ENCODE measurements at regions not wholly inside any gene's neighbourhood (a gene's known extent, or its start where the extent isn't known, plus 50 kb on each side); places are given as distances from the start of the nearest gene placed in this dataset.
"Not testable (repeated sequence)": the region's sequence is repeated elsewhere in the genome, so short reads cannot be mapped to it uniquely, and the experiment has no call there.

DNA sequence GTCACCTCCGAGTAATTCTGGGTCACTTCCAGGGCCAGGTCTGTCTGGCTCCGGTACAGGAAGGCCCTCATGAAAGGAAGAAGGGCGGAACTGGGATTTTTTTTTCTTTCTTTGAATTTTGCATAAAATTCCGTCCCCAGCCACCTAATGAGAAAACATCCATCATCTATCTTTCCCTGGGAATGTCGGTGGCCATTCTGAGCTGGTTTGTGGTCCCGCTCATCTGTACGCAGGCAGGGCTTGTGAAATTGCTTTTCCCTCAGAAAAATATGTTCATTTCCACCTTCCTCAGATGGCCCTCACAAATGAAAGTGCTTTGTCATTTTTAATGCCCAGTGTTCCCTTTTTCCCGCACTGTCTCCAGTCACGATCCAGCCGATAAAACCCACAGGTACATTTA is 353.0 kb upstream of the ZFHX3 start:
- DNase-seq (ENCODE audit: low read depth in 2 of 2): no peak

DNA sequence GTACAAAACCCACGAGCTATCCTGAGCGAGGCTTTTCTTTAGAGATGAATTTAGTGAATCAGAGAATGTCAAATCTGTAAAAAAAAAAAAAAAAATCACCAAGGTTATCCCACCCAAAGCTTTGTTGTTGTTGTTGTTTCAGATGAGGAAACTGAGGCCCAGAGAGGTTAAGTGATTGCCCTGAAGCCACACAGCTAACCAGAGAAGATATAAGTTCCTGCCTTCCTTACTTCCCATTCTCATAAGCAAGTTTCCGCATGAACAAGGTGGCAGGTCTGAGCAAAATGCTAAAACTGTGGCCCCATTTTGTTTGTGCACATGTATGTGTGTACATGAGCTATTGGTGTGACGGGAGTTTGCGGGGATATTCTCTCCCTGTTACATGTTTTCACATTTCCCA is 352.1 kb upstream of the ZFHX3 start:
- no peak for DNase-seq (ENCODE audit: low read depth in 2 of 2)

GRCh38 chr16:73399486-73399885 is 351.6 kb upstream of the ZFHX3 start:
- DNase-seq (ENCODE audit: low read depth in 2 of 2): no peak

- not testable (repeated sequence) for DNase-seq (ENCODE audit: low read depth in 2 of 2)
Observed at GRCh38 chr16:73398604-73399003, 350.7 kb upstream of the ZFHX3 start.

DNA sequence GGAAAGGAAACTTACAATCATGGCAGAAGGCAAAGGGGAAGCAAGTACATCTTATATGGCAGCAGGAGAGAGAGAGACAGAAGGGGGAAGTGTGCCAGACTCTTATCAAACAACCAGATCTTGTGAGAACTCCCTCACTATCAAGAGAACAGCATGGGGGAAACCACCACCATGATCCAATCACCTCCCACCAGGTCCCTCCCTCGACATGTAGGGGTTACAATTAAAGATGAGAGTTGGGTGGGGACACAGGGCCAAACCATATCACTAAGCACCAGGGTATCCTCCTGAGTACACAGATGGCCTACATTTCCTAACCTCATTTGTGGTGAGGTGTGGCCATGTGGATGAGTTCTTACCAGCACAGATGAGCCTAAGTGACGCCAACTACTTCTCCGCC is 348.6 kb upstream of the ZFHX3 start:
- no peak for DNase-seq (ENCODE audit: low read depth in 2 of 2)

DNA sequence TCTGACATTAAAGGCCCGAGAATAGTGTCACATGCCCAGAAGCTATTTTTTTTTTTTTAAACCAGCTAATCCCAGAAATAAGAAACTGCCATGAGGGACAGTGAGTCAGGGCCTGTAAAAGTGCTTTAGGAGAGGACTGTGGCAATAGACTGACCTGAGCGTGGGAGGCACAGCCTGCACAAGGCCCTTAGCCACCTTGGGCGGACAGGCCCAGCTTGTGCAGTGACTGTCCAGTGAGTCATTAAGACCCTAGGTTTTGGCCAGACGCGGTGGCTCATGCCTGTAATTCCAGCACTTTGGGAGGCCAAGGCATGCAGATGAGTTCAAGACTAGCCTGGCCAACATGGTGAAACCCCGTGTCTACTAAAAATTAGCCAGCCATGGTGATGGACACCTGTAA is 343.0 kb upstream of the ZFHX3 start:
- no peak for DNase-seq (ENCODE audit: low read depth in 2 of 2)

DNA sequence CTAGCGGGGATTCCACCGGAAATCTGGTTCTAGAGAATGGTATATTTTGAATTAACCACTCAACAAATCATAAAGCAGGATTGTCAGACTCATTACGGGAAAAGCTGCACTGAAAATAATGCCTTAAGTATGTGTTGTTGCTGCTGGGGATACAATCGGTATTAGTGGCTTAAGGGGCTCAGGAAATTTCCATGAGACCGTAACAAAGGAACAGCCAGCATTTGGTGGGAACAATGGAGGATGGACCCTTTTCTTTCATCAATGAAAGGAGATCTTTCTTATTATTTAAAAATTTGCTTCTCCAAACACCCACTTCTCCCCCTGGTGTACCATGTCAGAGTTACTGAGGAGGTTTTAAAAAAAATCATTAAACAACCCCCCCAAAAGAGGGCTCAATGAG is 342.6 kb upstream of the ZFHX3 start:
- no peak for DNase-seq (ENCODE audit: low read depth in 2 of 2)

DNA sequence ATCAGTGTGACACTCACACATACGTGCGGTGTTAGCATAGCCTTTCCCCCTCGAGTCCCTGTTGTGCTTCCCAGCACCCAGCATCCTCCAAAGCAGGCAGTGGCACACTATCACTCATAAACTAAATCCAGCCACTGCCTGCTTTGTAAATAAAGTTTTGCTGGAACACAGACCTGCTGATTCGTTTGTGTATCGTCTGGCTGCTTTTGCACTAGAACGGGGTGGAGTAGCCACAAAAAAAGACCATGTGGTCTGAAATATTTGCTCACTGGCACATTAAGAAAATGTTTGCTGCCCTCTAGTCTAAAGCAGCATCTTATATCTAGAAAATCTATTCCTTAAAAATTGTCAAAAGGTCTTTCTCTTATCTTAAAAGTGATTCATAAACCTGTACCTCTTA is 341.2 kb upstream of the ZFHX3 start:
- no peak for DNase-seq (ENCODE audit: low read depth in 2 of 2)

DNA sequence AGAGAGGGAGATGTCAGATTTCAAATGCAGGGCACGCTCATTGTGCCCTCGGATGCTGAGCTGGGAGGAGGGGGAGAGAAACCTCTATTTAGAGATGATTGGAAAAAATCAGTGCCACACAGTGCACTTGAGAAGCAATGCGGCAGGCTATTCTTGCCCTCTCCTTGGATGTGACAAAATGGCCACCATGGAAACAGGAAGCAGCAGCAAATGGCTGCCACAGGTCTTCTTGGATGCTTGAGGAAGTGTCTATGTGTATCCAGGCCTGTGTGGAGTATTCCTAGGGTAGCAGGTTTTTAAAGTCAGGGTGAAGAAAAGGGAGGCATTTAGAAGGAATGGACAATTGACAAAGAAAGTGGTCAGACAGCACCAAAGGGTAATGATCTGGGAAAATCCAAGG is 340.1 kb upstream of the ZFHX3 start:
- DNase-seq (ENCODE audit: low read depth in 2 of 2): no peak

- DNase-seq (ENCODE audit: low read depth in 2 of 2): no peak
Observed at GRCh38 chr16:73385696-73386095, 337.8 kb upstream of the ZFHX3 start.

- DNase-seq (ENCODE audit: low read depth in 2 of 2): no peak
Observed at GRCh38 chr16:73384506-73385089, 336.7 kb upstream of the ZFHX3 start.

DNA sequence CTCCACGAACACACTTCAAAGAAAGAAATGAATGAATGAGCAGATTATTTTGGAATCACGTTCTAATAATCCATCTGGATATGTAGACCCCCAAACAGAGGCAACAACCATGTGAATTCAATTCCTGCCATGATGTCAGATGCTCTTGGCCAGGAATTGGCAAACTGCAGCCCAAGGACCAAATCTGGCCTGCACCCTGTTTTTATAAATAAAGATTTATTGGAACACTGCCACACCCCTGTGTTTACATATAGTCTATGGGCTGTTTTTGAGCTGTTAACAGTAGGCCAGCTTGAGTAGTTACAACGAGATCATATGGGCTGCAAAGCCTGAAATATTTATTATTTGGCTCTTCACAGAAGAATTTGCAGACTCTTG is 336.0 kb upstream of the ZFHX3 start:
- DNase-seq (ENCODE audit: low read depth in 2 of 2): no peak

DNA sequence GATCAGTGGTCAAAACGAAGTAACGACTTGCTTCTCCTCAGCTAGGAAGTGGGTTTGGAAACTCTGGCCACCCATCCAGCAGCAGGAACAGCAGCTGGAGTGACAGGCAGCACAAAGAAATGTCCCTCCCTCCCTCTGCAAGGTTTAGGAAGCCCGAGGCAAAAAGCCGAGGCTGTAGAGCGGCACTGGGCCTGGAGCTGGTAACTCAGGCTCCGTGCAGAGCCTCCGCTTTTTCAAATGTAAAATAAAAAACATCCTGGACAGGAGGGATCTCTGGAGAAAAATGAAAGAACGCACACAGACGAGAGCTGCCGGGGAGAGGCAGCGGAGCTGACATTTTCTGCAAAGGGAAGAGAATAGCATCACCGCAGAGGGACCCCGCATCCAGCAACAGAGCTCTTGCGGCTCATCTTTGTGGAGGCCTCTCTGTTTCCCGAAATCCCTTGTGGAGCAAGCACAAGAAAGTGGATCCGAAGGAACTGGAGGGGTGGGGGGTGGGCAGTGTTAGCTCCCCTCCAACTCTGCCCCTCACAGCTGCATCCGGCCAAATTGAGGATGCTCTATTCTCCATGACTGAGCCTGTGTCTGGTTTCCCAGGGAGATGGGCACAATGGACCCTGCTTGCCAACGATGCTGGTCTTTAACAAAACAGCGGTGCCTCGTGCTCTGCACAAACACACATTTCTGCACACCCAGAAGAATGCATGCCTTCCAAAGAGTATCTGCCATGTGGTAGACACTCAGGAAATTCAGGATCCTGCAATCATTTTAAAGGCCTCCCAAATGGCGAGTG is 335.5 kb upstream of the ZFHX3 start:
- DNase-seq (ENCODE audit: low read depth in 2 of 2): no peak

DNA sequence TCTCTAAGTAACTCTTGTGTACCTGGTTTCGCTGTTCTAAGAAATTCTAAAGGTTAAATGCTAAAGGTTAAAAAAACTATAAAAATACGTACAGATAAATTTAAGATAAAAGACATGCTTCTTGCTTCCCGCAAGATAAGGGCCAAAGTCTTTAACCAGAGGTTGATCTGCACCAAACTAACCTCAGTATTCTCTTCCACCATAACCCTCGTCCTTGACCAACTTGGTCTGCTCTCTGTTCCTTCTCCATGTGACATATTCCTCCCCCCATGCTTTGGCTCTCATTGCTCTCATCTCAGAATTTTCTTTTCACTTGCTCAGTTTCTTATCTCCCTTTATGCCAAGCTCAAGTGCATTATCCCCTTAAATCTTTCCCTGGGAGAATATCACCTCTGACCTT is 330.5 kb upstream of the ZFHX3 start:
- no peak for DNase-seq (ENCODE audit: low read depth in 2 of 2)

DNA sequence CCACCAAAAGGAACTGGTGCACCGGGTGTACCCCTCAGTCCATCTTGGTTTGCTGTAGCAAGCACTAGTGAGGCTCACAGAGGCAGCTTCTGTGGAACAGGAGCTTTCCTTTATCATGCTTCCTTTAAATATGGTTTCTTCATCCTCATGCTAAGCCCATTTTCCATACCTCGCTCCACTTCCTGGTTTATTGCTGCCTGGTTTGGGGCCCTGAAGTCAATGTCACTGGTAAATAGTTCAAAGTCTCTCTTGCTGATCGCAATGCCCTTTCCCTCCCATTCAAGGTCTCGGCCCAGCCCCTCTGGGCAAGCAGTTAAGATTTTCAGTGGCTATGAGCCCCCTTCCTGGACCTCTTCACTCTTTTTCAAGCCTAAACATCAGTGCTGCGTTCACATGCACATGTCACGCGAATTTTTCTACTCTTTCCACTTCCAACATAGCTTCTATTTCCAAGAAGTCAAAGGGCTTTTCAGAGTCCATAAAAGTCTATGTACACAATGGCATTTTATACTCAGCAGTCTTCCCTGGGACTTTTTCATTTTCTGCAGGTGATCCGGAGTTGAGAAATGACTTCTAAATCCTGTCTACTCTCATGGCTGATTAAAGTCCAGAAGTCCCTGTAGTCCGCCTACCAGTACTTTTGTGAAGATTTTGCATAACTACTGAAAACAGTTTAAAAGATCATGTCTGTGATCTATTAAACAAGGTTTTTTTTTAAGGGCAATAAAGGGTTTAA is 323.8 kb upstream of the ZFHX3 start:
- no peak for DNase-seq (ENCODE audit: low read depth in 2 of 2)

GRCh38 chr16:73369851-73370250 is 321.9 kb upstream of the ZFHX3 start:
- DNase-seq (ENCODE audit: low read depth in 2 of 2): no peak

DNA sequence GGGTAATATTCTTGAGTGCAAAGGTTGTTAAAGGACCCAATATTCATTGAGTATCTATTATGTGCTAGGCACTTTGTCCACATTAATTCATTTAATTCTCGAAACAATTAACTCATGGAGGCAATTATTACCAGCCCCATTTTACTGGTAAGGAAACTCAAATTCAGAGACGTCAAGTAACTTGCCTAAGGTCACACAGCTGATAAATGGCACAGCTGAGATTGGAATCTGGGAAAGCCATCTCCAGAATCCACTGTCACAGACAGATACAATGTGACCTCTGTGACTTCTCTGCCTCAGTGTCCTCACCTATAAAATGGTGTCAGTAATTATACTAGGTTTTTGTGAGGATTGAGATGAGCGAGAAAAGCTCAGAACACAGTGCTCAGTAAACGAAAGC is 320.8 kb upstream of the ZFHX3 start:
- DNase-seq (ENCODE audit: low read depth in 2 of 2): no peak

DNA sequence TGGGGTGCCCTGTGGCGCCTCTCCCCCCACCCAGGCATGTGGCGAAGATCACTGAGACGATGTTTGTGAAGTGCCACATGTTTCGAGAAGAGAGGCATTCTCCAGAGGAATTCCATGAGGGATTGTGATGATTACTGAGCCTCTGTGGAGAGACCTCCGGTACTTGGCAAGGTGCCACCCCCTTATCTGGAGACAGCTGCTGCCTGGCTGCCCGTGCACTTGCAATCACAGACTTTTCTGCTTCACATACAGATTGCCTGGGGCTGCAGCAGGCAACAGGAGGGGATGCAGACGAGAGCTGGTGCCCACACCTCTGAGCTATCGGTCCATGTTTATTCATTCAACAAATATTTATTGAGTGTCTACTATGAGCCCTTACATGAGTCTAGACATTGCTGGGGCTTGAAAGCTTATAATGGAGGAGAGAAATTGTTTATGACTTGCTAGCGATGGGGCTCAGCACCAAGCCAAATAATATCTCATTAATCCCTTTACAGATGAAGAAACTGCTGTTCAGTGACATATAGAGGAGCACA is 317.2 kb upstream of the ZFHX3 start:
- no peak for DNase-seq (ENCODE audit: low read depth in 2 of 2)

GRCh38 chr16:73364413-73364812 is 316.5 kb upstream of the ZFHX3 start:
- no peak for DNase-seq (ENCODE audit: low read depth in 2 of 2)

DNA sequence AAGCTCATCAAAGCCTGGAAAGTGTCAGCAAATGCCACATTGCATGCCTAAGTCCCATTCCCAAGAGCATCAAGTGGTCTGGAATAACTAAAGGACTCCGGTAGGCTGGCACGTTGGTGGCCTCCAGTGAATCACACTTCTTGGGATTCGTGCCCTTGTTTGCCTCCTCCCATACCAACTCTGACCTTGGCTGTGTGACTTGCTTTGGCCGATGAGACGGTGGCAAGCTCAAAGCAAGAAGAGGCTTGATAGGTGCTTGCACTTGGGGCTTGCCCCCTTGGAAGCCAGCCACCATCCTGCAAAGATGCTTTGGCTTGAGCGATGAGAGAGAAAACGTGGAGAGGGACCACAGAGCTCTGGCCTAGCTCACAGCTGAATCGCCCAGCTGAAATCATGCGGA is 313.1 kb upstream of the ZFHX3 start:
- no peak for DNase-seq (ENCODE audit: low read depth in 2 of 2)

DNA sequence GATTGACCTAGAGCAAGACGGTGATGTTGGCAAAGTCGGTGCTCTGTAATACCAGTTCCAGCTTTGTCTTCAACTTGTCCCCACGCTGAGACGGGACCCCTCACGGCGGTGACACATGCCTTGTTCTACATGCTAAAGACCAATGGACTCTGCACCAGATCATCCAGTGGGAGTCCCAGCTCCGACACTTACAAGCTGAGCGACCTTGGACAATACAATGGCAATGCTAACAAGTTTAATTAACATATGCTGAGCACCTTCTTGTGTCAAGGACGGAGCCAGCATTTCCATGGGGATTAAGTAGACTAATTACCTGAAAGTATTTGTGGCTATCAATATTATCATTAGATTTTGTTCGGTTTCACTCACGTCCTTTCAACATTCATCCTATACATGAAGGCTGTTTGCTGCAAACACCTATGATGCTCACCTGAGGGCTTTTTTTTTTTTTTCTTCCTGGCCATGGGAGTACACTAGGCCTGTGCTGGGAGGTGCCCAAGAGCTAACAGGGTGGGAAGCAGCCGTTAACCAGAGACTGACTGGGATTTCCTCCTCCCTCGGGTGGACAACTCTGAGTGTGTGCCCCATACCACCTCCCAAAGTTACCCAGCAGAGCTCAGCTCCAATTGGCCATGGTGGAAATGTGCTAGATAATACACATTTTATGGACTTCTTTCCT is 308.6 kb upstream of the ZFHX3 start:
- DNase-seq (ENCODE audit: low read depth in 2 of 2): no peak

DNA sequence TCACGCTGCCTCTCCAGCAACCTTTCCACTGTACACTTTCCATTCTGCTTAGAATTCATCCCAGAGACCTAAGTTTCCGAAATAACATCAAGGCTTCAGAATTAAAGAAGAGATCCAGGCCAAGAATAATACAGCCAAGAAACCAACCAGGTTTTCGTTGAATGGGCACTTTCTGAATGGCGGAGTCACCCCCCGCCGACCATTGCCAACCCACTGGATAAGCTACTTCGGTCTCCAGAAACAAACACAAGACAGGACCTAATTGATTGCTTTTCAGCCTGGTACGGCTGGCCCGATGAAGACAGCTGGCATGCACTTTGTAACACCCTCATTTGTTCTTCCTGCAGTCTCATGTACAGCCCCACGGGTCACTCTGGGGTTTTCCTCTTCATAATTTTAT is 308.1 kb upstream of the ZFHX3 start:
- no peak for DNase-seq (ENCODE audit: low read depth in 2 of 2)

Data from stimulated activated CD8-positive, alpha-beta memory T cell treated with anti-CD3 and anti-CD28 coated beads, Interleukin-2, amount 100 ng/mL, for 48 hours (primary cell).